ENCODE measurements at regions not wholly inside any gene's neighbourhood (a gene's known extent, or its start where the extent isn't known, plus 50 kb on each side); places are given as distances from the start of the nearest gene placed in this dataset.

DNA sequence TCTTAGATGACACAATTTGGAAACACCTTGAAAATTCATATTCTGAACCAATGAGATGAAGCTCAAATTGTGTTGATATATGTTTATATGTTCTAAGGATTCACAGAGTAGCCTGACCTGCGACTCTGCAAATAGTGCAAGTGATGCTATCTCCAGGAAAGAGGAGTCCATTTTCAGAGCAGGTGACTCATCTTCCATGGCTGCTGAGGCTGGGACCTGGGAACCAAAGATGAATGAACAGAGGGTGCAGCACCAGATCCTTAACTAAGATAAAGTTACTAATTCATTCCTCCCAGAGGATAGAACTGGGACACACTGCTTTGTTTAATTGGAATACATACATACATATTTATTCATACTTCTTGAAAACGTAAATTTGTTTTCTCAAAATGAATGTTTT lies 240.6 kb upstream of the SEMA3C start:
- Histone ChIP-seq H3K4ac (ENCODE audit: low read depth, low read length) (no peak overlapping the region), H3K18ac (ENCODE audit: low read length) (no peak overlapping the region), H2BK12ac (ENCODE audit: low read length) (no peak overlapping the region), H3K36me3 (ENCODE audit: control insufficient read depth in 1 of 2, insufficient read depth in 2 of 2, low read length in 2 of 2) (no peaks in the 10 kb centered on the region), H3K23ac (ENCODE audit: low read length) (no peak overlapping the region), H2AFZ (ENCODE audit: insufficient read depth, low read length, poor library complexity) (no peak overlapping the region), H2AK5ac (ENCODE audit: low read length) (no peak overlapping the region), H3K79me1 (ENCODE audit: low read length) (peaks cover 13% of the 10 kb centered on the region), H3K4me2 (ENCODE audit: low read length) (no peak overlapping the region), H3K79me2 (ENCODE audit: control insufficient read depth, insufficient read depth, low read length, poor library complexity) (no peaks in the 10 kb centered on the region), H3K27ac (ENCODE audit: low read depth, low read length) (no peak overlapping the region), H4K12ac (ENCODE audit: low read depth, low read length) (no peak overlapping the region), H2BK5ac (ENCODE audit: low read depth, low read length, poor library complexity) (no peak overlapping the region), H3K14ac (ENCODE audit: low read length) (no peak overlapping the region), H2BK120ac (ENCODE audit: insufficient read depth, low read length, poor library complexity) (no peak overlapping the region), H4K8ac (ENCODE audit: low read depth, low read length) (no peak overlapping the region), H3K27me3 (ENCODE audit: insufficient read depth, low read length) (no peaks in the 10 kb centered on the region), H4K91ac (ENCODE audit: low read depth, low read length) (no peak overlapping the region), H3K4me3 (ENCODE audit: low read depth, low read length) (no peak overlapping the region), H3K9ac (ENCODE audit: low read length) (no peak overlapping the region), H3K4me1 (ENCODE audit: control insufficient read depth in 1 of 2, insufficient read depth in 2 of 2, low read length in 2 of 2) (peaks cover 0 to 5% of the 10 kb centered on the region in 2 experiments), H3K9me3 (ENCODE audit: insufficient read depth, low read depth, low read length) (no peaks in the 10 kb centered on the region)
- DNase-seq, result peak; percentile 13 to 46
- no CpG with 5 or more reads among the region's 2 CpGs for WGBS (ENCODE audit: extremely low coverage, insufficient coverage, insufficient read length)

DNA sequence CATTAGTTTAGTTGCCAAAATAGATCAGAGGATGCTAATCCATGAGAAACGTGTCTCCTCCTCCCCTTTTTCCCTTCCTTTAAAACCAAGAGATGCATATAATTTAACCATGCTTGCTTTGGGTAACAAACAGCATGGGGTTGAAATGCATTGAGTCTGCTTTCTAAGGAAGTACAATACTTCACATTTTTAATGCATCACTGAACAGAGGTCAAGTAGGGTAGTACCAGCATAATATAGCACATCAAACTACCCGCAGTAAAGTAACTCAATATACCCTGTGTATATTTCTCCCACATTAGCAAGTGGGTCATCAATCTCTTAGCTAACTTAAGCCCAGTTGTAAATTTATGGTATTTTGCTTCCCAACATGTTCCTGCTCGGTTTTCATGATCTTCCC lies 239.3 kb upstream of the SEMA3C start:
- H3K79me2 ChIP-seq (ENCODE audit: control insufficient read depth, insufficient read depth, low read length, poor library complexity), result no peaks in the 10 kb centered on the region
- no peak overlapping the region for H3K4me3 ChIP-seq (ENCODE audit: low read depth, low read length)
- no peak overlapping the region for H3K18ac ChIP-seq (ENCODE audit: low read length)
- peaks cover 0 to 5% of the 10 kb centered on the region in 2 experiments for H3K4me1 ChIP-seq (ENCODE audit: control insufficient read depth in 1 of 2, insufficient read depth in 2 of 2, low read length in 2 of 2)
- H2AK5ac ChIP-seq (ENCODE audit: low read length), result no peak overlapping the region
- no peaks in the 10 kb centered on the region for H3K27me3 ChIP-seq (ENCODE audit: insufficient read depth, low read length)
- WGBS (ENCODE audit: extremely low coverage, insufficient coverage, insufficient read length), result no CpG with 5 or more reads among the region's 3 CpGs
- H3K4ac ChIP-seq (ENCODE audit: low read depth, low read length), result no peak overlapping the region
- no peak overlapping the region for H2BK5ac ChIP-seq (ENCODE audit: low read depth, low read length, poor library complexity)
- H4K12ac ChIP-seq (ENCODE audit: low read depth, low read length), result no peak overlapping the region
- H3K9ac ChIP-seq (ENCODE audit: low read length), result no peak overlapping the region
- peaks cover 16% of the 10 kb centered on the region for H3K79me1 ChIP-seq (ENCODE audit: low read length)
- no peak overlapping the region for H3K14ac ChIP-seq (ENCODE audit: low read length)
- no peak overlapping the region for H4K91ac ChIP-seq (ENCODE audit: low read depth, low read length)
- no peak overlapping the region for H3K23ac ChIP-seq (ENCODE audit: low read length)
- no peak overlapping the region for H3K4me2 ChIP-seq (ENCODE audit: low read length)
- H4K8ac ChIP-seq (ENCODE audit: low read depth, low read length), result no peak overlapping the region
- no peak overlapping the region for H2BK120ac ChIP-seq (ENCODE audit: insufficient read depth, low read length, poor library complexity)
- H3K36me3 ChIP-seq (ENCODE audit: control insufficient read depth in 1 of 2, insufficient read depth in 2 of 2, low read length in 2 of 2), result no peaks in the 10 kb centered on the region
- no peak overlapping the region for H3K27ac ChIP-seq (ENCODE audit: low read depth, low read length)
- DNase-seq, result no peak
- H2AFZ ChIP-seq (ENCODE audit: insufficient read depth, low read length, poor library complexity), result no peak overlapping the region
- H2BK12ac ChIP-seq (ENCODE audit: low read length), result no peak overlapping the region
- no peaks in the 10 kb centered on the region for H3K9me3 ChIP-seq (ENCODE audit: insufficient read depth, low read depth, low read length)

DNA sequence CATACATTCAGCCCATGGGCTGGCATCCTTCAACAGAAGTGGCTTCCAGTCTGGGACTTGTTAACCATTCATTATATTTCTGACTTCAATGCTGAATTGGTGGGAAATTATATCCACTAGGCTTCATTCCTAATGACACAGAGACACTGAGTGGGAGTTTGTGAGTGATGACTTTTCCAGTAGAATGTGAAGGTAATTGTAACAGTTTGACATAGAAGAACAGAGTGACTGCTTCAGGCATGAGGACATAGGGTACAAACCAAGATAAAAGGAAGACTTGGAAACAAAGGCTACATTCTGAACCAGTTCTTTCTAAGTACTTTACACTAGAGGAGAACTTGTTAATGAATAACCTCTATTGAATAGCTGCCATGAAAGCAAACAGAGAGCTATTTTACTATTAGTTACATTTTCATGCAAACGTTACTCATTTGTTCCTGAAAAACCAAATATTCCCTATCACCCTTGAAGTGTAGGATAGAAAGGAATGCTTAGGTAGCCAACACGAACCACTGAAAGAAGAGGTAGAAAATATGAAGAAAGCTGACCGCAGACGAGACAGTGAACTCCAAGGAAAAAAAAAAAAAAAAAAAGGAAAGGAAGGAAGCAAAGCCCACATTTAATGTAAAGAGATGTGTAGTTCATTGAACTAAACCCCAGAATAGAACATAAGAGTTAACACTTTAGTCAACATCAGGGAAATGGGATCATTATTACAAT lies 237.0 kb upstream of the SEMA3C start:
- Histone ChIP-seq H3K9me3 (ENCODE audit: insufficient read depth, low read depth, low read length) (no peaks in the 10 kb centered on the region), H3K14ac (ENCODE audit: low read length) (no peak overlapping the region), H4K91ac (ENCODE audit: low read depth, low read length) (no peak overlapping the region), H2BK120ac (ENCODE audit: insufficient read depth, low read length, poor library complexity) (no peak overlapping the region), H2BK5ac (ENCODE audit: low read depth, low read length, poor library complexity) (no peak overlapping the region), H3K27me3 (ENCODE audit: insufficient read depth, low read length) (no peaks in the 10 kb centered on the region), H3K9ac (ENCODE audit: low read length) (no peak overlapping the region), H3K79me2 (ENCODE audit: control insufficient read depth, insufficient read depth, low read length, poor library complexity) (no peaks in the 10 kb centered on the region), H4K12ac (ENCODE audit: low read depth, low read length) (no peak overlapping the region), H3K36me3 (ENCODE audit: control insufficient read depth in 1 of 2, insufficient read depth in 2 of 2, low read length in 2 of 2) (no peaks in the 10 kb centered on the region), H3K18ac (ENCODE audit: low read length) (no peak overlapping the region), H3K23ac (ENCODE audit: low read length) (no peak overlapping the region), H3K4me2 (ENCODE audit: low read length) (no peak overlapping the region), H3K4ac (ENCODE audit: low read depth, low read length) (no peak overlapping the region), H3K79me1 (ENCODE audit: low read length) (peaks cover 9% of the 10 kb centered on the region), H3K4me1 (ENCODE audit: control insufficient read depth in 1 of 2, insufficient read depth in 2 of 2, low read length in 2 of 2) (peaks cover 0 to 3% of the 10 kb centered on the region in 2 experiments), H2AK5ac (ENCODE audit: low read length) (no peak overlapping the region), H2AFZ (ENCODE audit: insufficient read depth, low read length, poor library complexity) (no peak overlapping the region), H2BK12ac (ENCODE audit: low read length) (no peak overlapping the region), H3K4me3 (ENCODE audit: low read depth, low read length) (no peak overlapping the region), H3K27ac (ENCODE audit: low read depth, low read length) (peak overlapping the region; percentile 32), H4K8ac (ENCODE audit: low read depth, low read length) (no peak overlapping the region)
- no peak for DNase-seq
- no CpG with 5 or more reads among the region's 4 CpGs for WGBS (ENCODE audit: extremely low coverage, insufficient coverage, insufficient read length)

DNA sequence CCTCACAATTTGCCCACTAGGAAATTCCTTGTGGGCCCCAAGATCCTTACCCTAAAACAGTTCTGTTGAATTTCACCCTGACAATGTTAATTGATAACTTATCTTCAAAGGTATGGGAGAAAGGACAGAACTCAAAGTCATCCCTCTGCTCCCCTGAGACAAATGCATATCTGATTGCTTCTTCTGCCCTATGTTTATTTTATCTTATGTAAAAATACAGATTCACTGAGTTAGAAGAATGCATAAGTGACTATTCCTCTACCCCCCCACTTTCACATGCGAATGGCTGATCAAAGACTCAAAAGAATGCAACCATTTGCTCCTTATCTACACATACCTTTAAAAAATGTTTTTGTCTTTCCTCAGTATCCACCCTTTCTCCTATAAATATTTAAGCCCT lies 235.7 kb upstream of the SEMA3C start:
- Histone ChIP-seq H3K4ac (ENCODE audit: low read depth, low read length) (no peak overlapping the region), H4K91ac (ENCODE audit: low read depth, low read length) (no peak overlapping the region), H2BK12ac (ENCODE audit: low read length) (no peak overlapping the region), H3K18ac (ENCODE audit: low read length) (no peak overlapping the region), H2BK5ac (ENCODE audit: low read depth, low read length, poor library complexity) (no peak overlapping the region), H3K23ac (ENCODE audit: low read length) (no peak overlapping the region), H4K8ac (ENCODE audit: low read depth, low read length) (no peak overlapping the region), H3K36me3 (ENCODE audit: control insufficient read depth in 1 of 2, insufficient read depth in 2 of 2, low read length in 2 of 2) (no peaks in the 10 kb centered on the region), H3K4me1 (ENCODE audit: control insufficient read depth in 1 of 2, insufficient read depth in 2 of 2, low read length in 2 of 2) (peaks cover 0 to 3% of the 10 kb centered on the region in 2 experiments), H2BK120ac (ENCODE audit: insufficient read depth, low read length, poor library complexity) (no peak overlapping the region), H3K4me3 (ENCODE audit: low read depth, low read length) (no peak overlapping the region), H3K4me2 (ENCODE audit: low read length) (no peak overlapping the region), H3K27me3 (ENCODE audit: insufficient read depth, low read length) (no peaks in the 10 kb centered on the region), H3K79me2 (ENCODE audit: control insufficient read depth, insufficient read depth, low read length, poor library complexity) (no peaks in the 10 kb centered on the region), H3K9ac (ENCODE audit: low read length) (no peak overlapping the region), H3K14ac (ENCODE audit: low read length) (no peak overlapping the region), H4K12ac (ENCODE audit: low read depth, low read length) (no peak overlapping the region), H3K79me1 (ENCODE audit: low read length) (peaks cover 6% of the 10 kb centered on the region), H2AFZ (ENCODE audit: insufficient read depth, low read length, poor library complexity) (no peak overlapping the region), H2AK5ac (ENCODE audit: low read length) (no peak overlapping the region), H3K27ac (ENCODE audit: low read depth, low read length) (peak overlapping the region; percentile 20), H3K9me3 (ENCODE audit: insufficient read depth, low read depth, low read length) (no peaks in the 10 kb centered on the region)
- no peak for DNase-seq
- WGBS (ENCODE audit: extremely low coverage, insufficient coverage, insufficient read length), result no CpG with 5 or more reads among the region's 1 CpG
